ENCODE measurements at regions not wholly inside any gene's neighbourhood (a gene's known extent, or its start where the extent isn't known, plus 50 kb on each side); places are given as distances from the start of the nearest gene placed in this dataset.
"Not testable (repeated sequence)": the region's sequence is repeated elsewhere in the genome, so short reads cannot be mapped to it uniquely, and the experiment has no call there.

GRCh38 chr5:125452991-125453390 lies 706.6 kb upstream of the ZNF608 start:
- DNase-seq = no peak

GRCh38 chr5:125455041-125455440 lies 708.6 kb upstream of the ZNF608 start:
- no peak for DNase-seq

- not testable (repeated sequence) for DNase-seq
These were observed 709.6 kb upstream of the ZNF608 start for GRCh38 chr5:125456005-125456404.

DNA sequence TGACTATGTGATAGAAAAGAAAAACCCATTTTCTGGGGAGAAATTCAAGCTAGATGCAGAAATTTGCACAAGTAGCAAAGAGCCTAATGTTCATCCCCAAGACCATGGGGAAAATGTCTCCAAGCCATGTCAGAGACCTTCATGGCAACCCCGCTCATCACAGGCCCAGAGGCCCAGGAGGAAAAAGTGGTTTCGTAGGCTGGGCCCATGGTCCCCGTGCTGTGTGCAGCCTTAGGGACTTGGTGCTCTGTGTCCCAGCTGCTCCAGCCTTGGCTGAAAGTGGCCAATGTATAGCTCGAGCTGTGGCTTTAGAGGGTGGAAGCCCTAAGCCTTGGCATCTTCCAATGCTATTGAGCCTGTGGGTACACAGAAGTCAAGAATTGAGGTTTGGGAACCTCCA lies 711.2 kb upstream of the ZNF608 start:
- no peak for DNase-seq

- DNase-seq = not testable (repeated sequence)
These were observed 712.5 kb upstream of the ZNF608 start for GRCh38 chr5:125458949-125459348.

GRCh38 chr5:125461641-125462072 lies 715.2 kb upstream of the ZNF608 start:
- DNase-seq = no peak

GRCh38 chr5:125463466-125464092 lies 717.1 kb upstream of the ZNF608 start:
- DNase-seq = no peak

GRCh38 chr5:125464847-125465432 lies 718.5 kb upstream of the ZNF608 start:
- DNase-seq = no peak

- DNase-seq = no peak
These were observed 719.3 kb upstream of the ZNF608 start for GRCh38 chr5:125465703-125466102.

DNA sequence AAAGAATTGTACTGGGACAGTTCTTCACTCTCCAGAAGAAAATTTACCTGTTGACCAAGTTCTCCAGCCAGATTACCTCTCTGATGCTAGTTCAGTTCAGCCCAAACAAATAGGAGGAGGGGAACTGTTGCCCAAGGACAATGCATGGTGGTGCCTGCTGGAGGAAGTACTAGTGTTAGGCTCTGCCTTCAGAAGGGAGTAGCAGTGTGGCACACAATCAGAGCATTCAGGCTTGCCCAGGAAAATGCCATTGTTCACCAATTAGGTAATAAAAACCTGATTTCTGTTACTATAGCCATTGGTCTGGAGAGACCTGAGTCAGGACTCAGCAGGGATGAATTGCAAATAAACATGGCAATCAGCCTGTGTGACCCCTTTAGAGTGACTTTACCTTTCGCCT lies 720.8 kb upstream of the ZNF608 start:
- DNase-seq = no peak

GRCh38 chr5:125470280-125470902 lies 724.0 kb upstream of the ZNF608 start:
- DNase-seq = no peak

- no peak for DNase-seq
These were observed 730.6 kb upstream of the ZNF608 start for GRCh38 chr5:125476901-125477585.

- no peak for DNase-seq
These were observed 731.1 kb upstream of the ZNF608 start for GRCh38 chr5:125477586-125477975.

DNA sequence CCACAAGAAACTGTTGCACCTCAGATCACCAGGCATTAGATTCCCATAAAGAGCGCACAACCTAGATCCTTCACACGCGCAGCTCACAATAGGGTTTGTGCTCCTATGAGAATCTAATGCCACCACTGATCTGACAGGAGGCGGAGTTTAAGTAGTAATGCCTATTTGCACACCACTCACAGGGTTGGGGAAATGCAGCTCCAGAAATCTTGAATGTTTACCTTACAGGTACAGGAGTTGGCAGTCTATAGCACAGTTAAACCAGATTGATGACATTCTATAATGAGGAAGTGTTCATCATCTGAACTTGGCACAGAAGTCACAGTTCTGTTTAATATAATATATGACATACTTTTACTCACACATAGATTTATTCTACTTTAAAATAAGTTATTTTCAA lies 732.2 kb upstream of the ZNF608 start:
- no peak for DNase-seq

- DNase-seq = no peak
These were observed 734.5 kb upstream of the ZNF608 start for GRCh38 chr5:125480911-125481310.

GRCh38 chr5:125481506-125482465 lies 735.3 kb upstream of the ZNF608 start:
- DNase-seq = no peak

GRCh38 chr5:125483609-125484008 lies 737.2 kb upstream of the ZNF608 start:
- DNase-seq = no peak

GRCh38 chr5:125484272-125484741 lies 737.9 kb upstream of the ZNF608 start:
- no peak for DNase-seq

GRCh38 chr5:125484742-125485641 lies 738.6 kb upstream of the ZNF608 start:
- no peak for DNase-seq

GRCh38 chr5:125485771-125486170 lies 739.3 kb upstream of the ZNF608 start:
- DNase-seq = no peak

GRCh38 chr5:125486634-125487033 lies 740.2 kb upstream of the ZNF608 start:
- no peak for DNase-seq

Data from activated CD4-positive, CD25-positive, alpha-beta regulatory T cell (primary cell).